NB4 (cell line): ENCODE measurements at regions not wholly inside any gene's neighbourhood (a gene's known extent, or its start where the extent isn't known, plus 50 kb on each side); places are given as distances from the start of the nearest gene placed in this dataset.

Experiments
- MYC ChIP-seq: IDR thresholded peaks from 2 replicates; pipeline ENCODE4 v1.6.1; 2011; ENCODE audit warnings: low read depth, low read length
- POLR2A ChIP-seq: IDR thresholded peaks from 2 replicates; pipeline ENCODE4 v1.6.1; 2011; ENCODE audit warnings: mild to moderate bottlenecking; ENCODE audit not compliant: insufficient read length; ENCODE audit errors: extremely low read depth
- TF ChIP-seq, protein P1 (sequence below): IDR thresholded peaks from one replicate; pipeline ENCODE4 v1.5.1; 2012; ENCODE audit warnings: low read depth, low read length
- TF ChIP-seq, protein P2 (sequence below): IDR thresholded peaks from 2 replicates; pipeline ENCODE4 v1.6.1; 2011; ENCODE audit warnings: low read depth, low read length

GRCh38 chr19:30162718-30163117, 209.5 kb upstream of the ZNF536 start:
- TF ChIP-seq POLR2A, result no peak
- TF ChIP-seq, protein P1, sequence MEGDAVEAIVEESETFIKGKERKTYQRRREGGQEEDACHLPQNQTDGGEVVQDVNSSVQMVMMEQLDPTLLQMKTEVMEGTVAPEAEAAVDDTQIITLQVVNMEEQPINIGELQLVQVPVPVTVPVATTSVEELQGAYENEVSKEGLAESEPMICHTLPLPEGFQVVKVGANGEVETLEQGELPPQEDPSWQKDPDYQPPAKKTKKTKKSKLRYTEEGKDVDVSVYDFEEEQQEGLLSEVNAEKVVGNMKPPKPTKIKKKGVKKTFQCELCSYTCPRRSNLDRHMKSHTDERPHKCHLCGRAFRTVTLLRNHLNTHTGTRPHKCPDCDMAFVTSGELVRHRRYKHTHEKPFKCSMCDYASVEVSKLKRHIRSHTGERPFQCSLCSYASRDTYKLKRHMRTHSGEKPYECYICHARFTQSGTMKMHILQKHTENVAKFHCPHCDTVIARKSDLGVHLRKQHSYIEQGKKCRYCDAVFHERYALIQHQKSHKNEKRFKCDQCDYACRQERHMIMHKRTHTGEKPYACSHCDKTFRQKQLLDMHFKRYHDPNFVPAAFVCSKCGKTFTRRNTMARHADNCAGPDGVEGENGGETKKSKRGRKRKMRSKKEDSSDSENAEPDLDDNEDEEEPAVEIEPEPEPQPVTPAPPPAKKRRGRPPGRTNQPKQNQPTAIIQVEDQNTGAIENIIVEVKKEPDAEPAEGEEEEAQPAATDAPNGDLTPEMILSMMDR, result no peak
- TF ChIP-seq MYC, result no peak
- TF ChIP-seq, protein P2, sequence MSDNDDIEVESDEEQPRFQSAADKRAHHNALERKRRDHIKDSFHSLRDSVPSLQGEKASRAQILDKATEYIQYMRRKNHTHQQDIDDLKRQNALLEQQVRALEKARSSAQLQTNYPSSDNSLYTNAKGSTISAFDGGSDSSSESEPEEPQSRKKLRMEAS, result no peak
